Loucy (cell line): ENCODE measurements at regions not wholly inside any gene's neighbourhood (a gene's known extent, or its start where the extent isn't known, plus 50 kb on each side); places are given as distances from the start of the nearest gene placed in this dataset.
"Not testable (repeated sequence)": the region's sequence is repeated elsewhere in the genome, so short reads cannot be mapped to it uniquely, and the experiment has no call there.

Experiments
- H2AFZ ChIP-seq: fragments of 200-600 bp; sonication (generic); 2 replicates; pipeline ENCODE4 v1.6.0; 2016; ENCODE audit warnings: antibody characterized with exemption, mild to moderate bottlenecking, low read length, moderate library complexity
- H3F3A ChIP-seq: fragments of 200-600 bp; 2 replicates; pipeline ENCODE4 v1.6.0; 2016; ENCODE audit warnings: antibody characterized with exemption, low read depth, mild to moderate bottlenecking
- H3K27me3 ChIP-seq: fragments of 200-600 bp; sonication (generic); 2 replicates; pipeline ENCODE4 v1.6.1; 2014; ENCODE audit warnings: low read length, mild to moderate bottlenecking; ENCODE audit not compliant: insufficient read depth, poor library complexity, severe bottlenecking
- H3K36me3 ChIP-seq: fragments of 200-600 bp; sonication (generic); 2 replicates; pipeline ENCODE4 v1.6.1; 2016; ENCODE audit warnings: low read length; ENCODE audit not compliant: insufficient read depth
- H3K4me1 ChIP-seq: fragments of 200-600 bp; sonication (generic); 2 replicates; pipeline ENCODE4 v1.5.1; 2014; ENCODE audit warnings: low read length, mild to moderate bottlenecking; ENCODE audit not compliant: insufficient read depth, poor library complexity, severe bottlenecking
- H3K4me2 ChIP-seq: fragments of 200-600 bp; sonication (generic); 2 replicates; pipeline ENCODE4 v1.6.0; 2014; ENCODE audit warnings: antibody characterized with exemption, low read length, low read depth, mild to moderate bottlenecking; ENCODE audit not compliant: poor library complexity, severe bottlenecking
- H3K4me3 ChIP-seq: fragments of 200-600 bp; sonication (generic); 2 replicates; pipeline ENCODE4 v1.5.1; 2014; ENCODE audit warnings: low read length, mild to moderate bottlenecking, mixed read lengths; ENCODE audit not compliant: poor library complexity, severe bottlenecking
- H3K79me2 ChIP-seq: fragments of 200-600 bp; sonication (generic); 2 replicates; pipeline ENCODE4 v1.6.1; 2014; ENCODE audit warnings: low read length; ENCODE audit not compliant: insufficient read depth
- H3K9ac ChIP-seq: fragments of 200-600 bp; sonication (generic); 2 replicates; pipeline ENCODE4 v1.6.0; 2014; ENCODE audit warnings: mild to moderate bottlenecking, low read depth, low read length, moderate library complexity; ENCODE audit not compliant: poor library complexity, severe bottlenecking
- H3K9me2 ChIP-seq: fragments of 200-600 bp; sonication (generic); replicated peaks from 2 replicates; pipeline ENCODE4 v1.6.1; 2016; ENCODE audit warnings: low read depth, low read length, mixed read lengths
- H3K9me3 ChIP-seq: fragments of 200-600 bp; sonication (generic); 2 replicates; pipeline ENCODE4 v1.6.1; 2014; ENCODE audit warnings: mild to moderate bottlenecking, antibody characterized with exemption, low read length, low read depth; ENCODE audit not compliant: insufficient read depth
- H4K20me1 ChIP-seq: fragments of 200-600 bp; sonication (generic); 2 replicates; pipeline ENCODE4 v1.6.0; 2014; ENCODE audit warnings: antibody characterized with exemption, low read length, mild to moderate bottlenecking; ENCODE audit not compliant: insufficient read depth, poor library complexity, severe bottlenecking
- CTCF ChIP-seq: fragments of 200-600 bp; sonication (generic); conservative IDR thresholded peaks from 2 replicates; pipeline ENCODE4 v1.5.1; 2014; ENCODE audit warnings: mild to moderate bottlenecking, antibody characterized with exemption, low read length
- EZH2phosphoT487 ChIP-seq: fragments of 200-600 bp; IDR thresholded peaks from 2 replicates; pipeline ENCODE4 v1.6.1; 2018; ENCODE audit warnings: antibody characterized with exemption, mild to moderate bottlenecking, moderate library complexity, borderline replicate concordance

- no peak overlapping the region for H3K4me2 ChIP-seq
- H3K79me2 ChIP-seq = no peaks in the 10 kb centered on the region
- H3K9ac ChIP-seq = no peak overlapping the region
- no peak overlapping the region for H2AFZ ChIP-seq
- no peaks in the 10 kb centered on the region for H3F3A ChIP-seq
- H3K9me2 ChIP-seq = no peaks in the 10 kb centered on the region
- no peaks in the 10 kb centered on the region for H3K4me1 ChIP-seq
- no peak for TF ChIP-seq CTCF
- no peak for TF ChIP-seq EZH2phosphoT487
- no peaks in the 10 kb centered on the region for H3K27me3 ChIP-seq
- no peak overlapping the region for H3K4me3 ChIP-seq
- H4K20me1 ChIP-seq = no peaks in the 10 kb centered on the region
- no peaks in the 10 kb centered on the region for H3K36me3 ChIP-seq
- H3K9me3 ChIP-seq = no peaks in the 10 kb centered on the region
Measured at GRCh38 chr10:31664803-31665202, 263.8 kb downstream of the ARHGAP12 start.

- H3K4me1 ChIP-seq, H3K9me2 ChIP-seq, H3F3A ChIP-seq, H3K27me3 ChIP-seq, H3K9me3 ChIP-seq, H2AFZ ChIP-seq, H4K20me1 ChIP-seq, H3K79me2 ChIP-seq, H3K9ac ChIP-seq, H3K4me2 ChIP-seq, H3K4me3 ChIP-seq, H3K36me3 ChIP-seq: not testable (repeated sequence)
Measured at GRCh38 chr10:31664071-31664470, 264.6 kb downstream of the ARHGAP12 start.

- no peaks in the 10 kb centered on the region for H4K20me1 ChIP-seq
- no peaks in the 10 kb centered on the region for H3K4me1 ChIP-seq
- no peaks in the 10 kb centered on the region for H3F3A ChIP-seq
- no peaks in the 10 kb centered on the region for H3K9me3 ChIP-seq
- no peak overlapping the region for H3K4me3 ChIP-seq
- no peaks in the 10 kb centered on the region for H3K36me3 ChIP-seq
- no peak overlapping the region for H3K4me2 ChIP-seq
- no peaks in the 10 kb centered on the region for H3K9me2 ChIP-seq
- no peak for TF ChIP-seq CTCF
- no peak for TF ChIP-seq EZH2phosphoT487
- no peak overlapping the region for H3K9ac ChIP-seq
- no peak overlapping the region for H2AFZ ChIP-seq
- H3K27me3 ChIP-seq = peaks cover 6% of the 10 kb centered on the region
- H3K79me2 ChIP-seq = no peaks in the 10 kb centered on the region
Measured at GRCh38 chr10:31660300-31660699, 268.3 kb downstream of the ARHGAP12 start.

GRCh38 chr10:31659665-31660064, 269.0 kb downstream of the ARHGAP12 start:
- TF ChIP-seq EZH2phosphoT487 (no peak), CTCF (no peak)
- Histone ChIP-seq H3K36me3 (no peaks in the 10 kb centered on the region), H3F3A (no peaks in the 10 kb centered on the region), H3K9me3 (no peaks in the 10 kb centered on the region), H2AFZ (no peak overlapping the region), H3K27me3 (peaks cover 6% of the 10 kb centered on the region), H3K9me2 (no peaks in the 10 kb centered on the region), H3K4me2 (no peak overlapping the region), H3K4me3 (no peak overlapping the region), H4K20me1 (no peaks in the 10 kb centered on the region), H3K9ac (no peak overlapping the region), H3K4me1 (no peaks in the 10 kb centered on the region), H3K79me2 (no peaks in the 10 kb centered on the region)
